IMR-90 (cell line): ENCODE measurements at regions not wholly inside any gene's neighbourhood (a gene's known extent, or its start where the extent isn't known, plus 50 kb on each side); places are given as distances from the start of the nearest gene placed in this dataset.

ENCODE experiments used
- CEBPB ChIP-seq: IDR thresholded peaks from 2 replicates; pipeline ENCODE4 v1.6.1; 2012; ENCODE audit warnings: low read depth, low read length, improper control_type of control experiment
- CHD1 ChIP-seq: IDR thresholded peaks from 2 replicates; pipeline ENCODE4 v1.6.1; 2012; ENCODE audit warnings: low read depth, low read length, improper control_type of control experiment
- CTCF ChIP-seq: conservative IDR thresholded peaks from 2 replicates; pipeline ENCODE4 v1.5.1; 2012; ENCODE audit warnings: mild to moderate bottlenecking, low read depth, low read length, improper control_type of control experiment
- ELK1 ChIP-seq: fragments of 150-350 bp; IDR thresholded peaks from 2 replicates; pipeline ENCODE4 v1.6.1; 2016; ENCODE audit warnings: low read depth, mild to moderate bottlenecking, low read length, moderate library complexity, borderline replicate concordance
- FOS ChIP-seq: fragments of 150-350 bp; IDR thresholded peaks from 2 replicates; pipeline ENCODE4 v1.6.1; 2016; ENCODE audit warnings: low read depth, low read length
- MAFK ChIP-seq: IDR thresholded peaks from 2 replicates; pipeline ENCODE4 v1.6.1; 2012; ENCODE audit warnings: low read depth, low read length, improper control_type of control experiment
- MAZ ChIP-seq: IDR thresholded peaks from 2 replicates; pipeline ENCODE4 v1.6.1; 2012; ENCODE audit warnings: low read depth, mild to moderate bottlenecking, low read length, improper control_type of control experiment, moderate library complexity, borderline replicate concordance
- POLR2A ChIP-seq: IDR thresholded peaks from 2 replicates; pipeline ENCODE4 v1.6.1; 2012; ENCODE audit warnings: mild to moderate bottlenecking, low read depth, low read length
- RAD21 ChIP-seq: IDR thresholded peaks from 2 replicates; pipeline ENCODE4 v1.6.1; 2012; ENCODE audit warnings: low read length, improper control_type of control experiment
- RCOR1 ChIP-seq: IDR thresholded peaks from 2 replicates; pipeline ENCODE4 v1.6.1; 2012; ENCODE audit warnings: mild to moderate bottlenecking, low read length, improper control_type of control experiment; ENCODE audit not compliant: insufficient replicate concordance
- RFX5 ChIP-seq: IDR thresholded peaks from 2 replicates; pipeline ENCODE4 v1.8.0; 2012; ENCODE audit warnings: low read depth, mild to moderate bottlenecking, low read length, moderate library complexity
- SMC3 ChIP-seq: fragments of 150-350 bp; IDR thresholded peaks from 2 replicates; pipeline ENCODE4 v1.6.1; 2016; ENCODE audit warnings: low read depth, mild to moderate bottlenecking, antibody characterized with exemption, low read length, moderate library complexity
- USF2 ChIP-seq: fragments of 150-350 bp; IDR thresholded peaks from 2 replicates; pipeline ENCODE4 v1.6.1; 2017; ENCODE audit warnings: mild to moderate bottlenecking, antibody characterized with exemption, low read length, low read depth

DNA sequence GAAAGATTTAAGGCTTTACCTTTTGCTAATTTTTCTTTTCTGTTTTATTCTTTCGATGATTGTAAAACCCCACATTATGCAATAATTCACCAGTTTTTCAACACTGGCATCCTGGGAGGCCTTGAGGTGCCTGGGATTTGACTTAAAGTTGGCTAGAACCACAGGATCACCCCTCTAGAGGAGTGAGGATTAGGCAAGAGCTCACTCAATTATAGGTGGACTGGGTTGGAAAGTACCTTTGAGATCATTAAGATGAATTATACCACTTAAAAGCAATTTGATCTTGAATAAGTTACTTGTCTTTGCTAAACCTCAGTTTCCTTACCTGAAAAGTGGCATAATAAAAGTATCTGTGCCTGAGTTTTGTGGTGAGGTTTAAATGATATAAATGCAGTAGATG lies 212.8 kb upstream of the TPRG1 start:
- no peak for TF ChIP-seq CTCF
- TF ChIP-seq RCOR1, result no peak
- no peak for TF ChIP-seq POLR2A
- TF ChIP-seq SMC3, result no peak
- TF ChIP-seq CHD1, result no peak
- no peak for TF ChIP-seq RAD21
- TF ChIP-seq RFX5, result no peak
- TF ChIP-seq ELK1, result no peak
- TF ChIP-seq MAFK, result no peak
- TF ChIP-seq MAZ, result no peak
- no peak for TF ChIP-seq USF2
- no peak for TF ChIP-seq FOS
- TF ChIP-seq CEBPB, result no peak
